ENCODE measurements at regions not wholly inside any gene's neighbourhood (a gene's known extent, or its start where the extent isn't known, plus 50 kb on each side); places are given as distances from the start of the nearest gene placed in this dataset.

DNA sequence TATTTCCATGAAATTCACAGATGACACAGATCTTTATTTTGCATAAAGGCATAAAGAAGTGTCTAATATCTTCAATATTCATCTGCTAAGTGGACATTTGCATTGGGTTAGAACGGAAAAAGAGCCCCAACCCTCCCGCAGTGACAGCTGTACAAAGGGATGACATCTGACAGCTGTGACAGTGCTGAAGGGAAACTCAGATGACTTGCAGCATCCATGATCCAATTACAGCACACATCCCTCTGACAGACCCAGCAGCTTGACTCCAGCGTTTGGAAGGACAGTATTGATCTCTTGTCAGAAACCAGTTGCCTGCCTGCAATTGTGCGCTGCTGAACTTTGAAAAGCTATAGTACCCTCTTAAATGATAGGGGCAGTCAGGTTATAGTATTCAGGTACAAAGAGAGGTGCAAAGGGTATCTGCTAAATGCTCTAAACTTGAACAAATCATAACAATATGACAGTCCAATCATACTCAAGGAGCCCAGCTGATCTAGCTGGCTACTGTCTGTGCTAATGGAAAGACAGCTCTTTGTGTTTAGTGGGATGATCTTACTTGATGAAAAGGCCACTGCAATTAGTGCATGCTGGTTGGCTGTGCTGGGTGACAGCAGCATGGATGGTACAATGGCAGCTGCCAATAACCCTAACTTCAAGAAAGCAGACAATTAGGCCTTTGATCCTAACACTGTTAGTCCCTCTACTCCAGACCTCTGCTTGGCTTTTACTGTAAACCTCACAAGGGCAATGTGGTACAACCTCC lies 599.2 kb downstream of the NR4A2 start:
- no peak for TF ChIP-seq POLR2A (IDR thresholded peaks at IDR 0.05)
- TF ChIP-seq, protein P1, sequence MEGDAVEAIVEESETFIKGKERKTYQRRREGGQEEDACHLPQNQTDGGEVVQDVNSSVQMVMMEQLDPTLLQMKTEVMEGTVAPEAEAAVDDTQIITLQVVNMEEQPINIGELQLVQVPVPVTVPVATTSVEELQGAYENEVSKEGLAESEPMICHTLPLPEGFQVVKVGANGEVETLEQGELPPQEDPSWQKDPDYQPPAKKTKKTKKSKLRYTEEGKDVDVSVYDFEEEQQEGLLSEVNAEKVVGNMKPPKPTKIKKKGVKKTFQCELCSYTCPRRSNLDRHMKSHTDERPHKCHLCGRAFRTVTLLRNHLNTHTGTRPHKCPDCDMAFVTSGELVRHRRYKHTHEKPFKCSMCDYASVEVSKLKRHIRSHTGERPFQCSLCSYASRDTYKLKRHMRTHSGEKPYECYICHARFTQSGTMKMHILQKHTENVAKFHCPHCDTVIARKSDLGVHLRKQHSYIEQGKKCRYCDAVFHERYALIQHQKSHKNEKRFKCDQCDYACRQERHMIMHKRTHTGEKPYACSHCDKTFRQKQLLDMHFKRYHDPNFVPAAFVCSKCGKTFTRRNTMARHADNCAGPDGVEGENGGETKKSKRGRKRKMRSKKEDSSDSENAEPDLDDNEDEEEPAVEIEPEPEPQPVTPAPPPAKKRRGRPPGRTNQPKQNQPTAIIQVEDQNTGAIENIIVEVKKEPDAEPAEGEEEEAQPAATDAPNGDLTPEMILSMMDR (IDR thresholded peaks at IDR 0.05) = no peak

Data from testis (tissue), 2 donors.